LNCAP (cell line): ENCODE measurements at regions not wholly inside any gene's neighbourhood (a gene's known extent, or its start where the extent isn't known, plus 50 kb on each side); places are given as distances from the start of the nearest gene placed in this dataset.

Experiments
- TF ChIP-seq, protein P1 (sequence below): fragments of 450-650 bp; IDR thresholded peaks from 2 replicates; pipeline ENCODE4 v1.5.1; 2017; ENCODE audit warnings: mild to moderate bottlenecking

DNA sequence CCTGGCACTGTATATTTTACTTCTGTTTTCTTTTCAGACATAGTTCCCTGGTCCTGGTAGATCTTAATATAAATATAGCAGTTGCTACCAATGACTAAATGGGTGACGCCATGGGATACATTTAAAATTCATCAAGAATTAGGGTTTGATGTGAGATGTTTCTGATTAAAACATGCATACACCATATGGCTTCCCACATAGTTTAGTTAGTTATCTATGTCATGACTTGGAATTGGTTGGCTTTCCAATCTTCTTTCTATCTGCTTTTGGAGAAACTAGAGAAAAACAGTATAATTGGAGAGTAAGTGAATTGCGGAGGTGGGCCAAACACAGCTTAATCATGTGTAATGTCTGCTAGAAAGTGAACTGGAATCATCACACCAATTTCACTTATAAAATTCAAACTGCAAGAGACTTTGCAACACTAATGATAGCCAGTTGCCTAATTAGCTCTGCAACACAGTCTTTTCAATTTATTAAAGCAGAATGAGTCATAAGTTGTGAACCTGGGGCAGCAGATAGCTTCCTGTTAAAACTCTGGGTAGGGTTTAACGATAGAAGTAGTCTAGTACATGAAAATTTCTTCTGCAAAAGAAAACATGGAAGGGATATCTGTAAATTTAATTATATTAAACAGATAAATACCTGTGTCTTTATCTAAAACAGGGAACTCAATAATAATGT is 295.2 kb downstream of the SLC16A7 start:
- TF ChIP-seq, protein P1, sequence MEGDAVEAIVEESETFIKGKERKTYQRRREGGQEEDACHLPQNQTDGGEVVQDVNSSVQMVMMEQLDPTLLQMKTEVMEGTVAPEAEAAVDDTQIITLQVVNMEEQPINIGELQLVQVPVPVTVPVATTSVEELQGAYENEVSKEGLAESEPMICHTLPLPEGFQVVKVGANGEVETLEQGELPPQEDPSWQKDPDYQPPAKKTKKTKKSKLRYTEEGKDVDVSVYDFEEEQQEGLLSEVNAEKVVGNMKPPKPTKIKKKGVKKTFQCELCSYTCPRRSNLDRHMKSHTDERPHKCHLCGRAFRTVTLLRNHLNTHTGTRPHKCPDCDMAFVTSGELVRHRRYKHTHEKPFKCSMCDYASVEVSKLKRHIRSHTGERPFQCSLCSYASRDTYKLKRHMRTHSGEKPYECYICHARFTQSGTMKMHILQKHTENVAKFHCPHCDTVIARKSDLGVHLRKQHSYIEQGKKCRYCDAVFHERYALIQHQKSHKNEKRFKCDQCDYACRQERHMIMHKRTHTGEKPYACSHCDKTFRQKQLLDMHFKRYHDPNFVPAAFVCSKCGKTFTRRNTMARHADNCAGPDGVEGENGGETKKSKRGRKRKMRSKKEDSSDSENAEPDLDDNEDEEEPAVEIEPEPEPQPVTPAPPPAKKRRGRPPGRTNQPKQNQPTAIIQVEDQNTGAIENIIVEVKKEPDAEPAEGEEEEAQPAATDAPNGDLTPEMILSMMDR: no peak

DNA sequence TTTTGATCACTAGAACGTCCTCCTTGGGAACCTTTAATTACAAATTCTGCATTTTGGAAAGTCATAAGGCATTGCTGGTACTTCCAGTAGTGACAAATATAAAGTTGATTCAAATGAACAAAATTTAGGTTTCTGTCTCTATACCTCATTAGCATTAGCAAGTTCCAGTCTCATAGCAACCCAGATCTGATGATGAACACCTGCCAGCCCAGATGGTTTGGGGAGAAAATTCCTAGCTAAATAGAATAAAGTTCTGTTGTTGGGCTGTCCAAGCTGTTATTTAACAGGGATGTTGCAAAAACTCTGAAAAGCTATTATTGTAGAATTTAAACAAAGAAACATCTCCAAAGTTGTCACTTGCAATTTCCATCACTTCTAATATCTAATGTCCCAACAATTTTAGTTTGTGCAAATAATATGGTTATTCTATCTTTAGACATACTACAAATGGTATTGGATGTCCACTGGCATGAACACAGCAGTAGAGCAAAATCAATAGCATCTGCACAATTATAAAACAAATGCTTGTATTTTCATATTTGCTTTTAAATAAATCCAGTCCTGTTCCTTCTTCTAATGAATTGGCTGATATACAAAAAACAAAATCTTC is 299.4 kb downstream of the SLC16A7 start:
- TF ChIP-seq, protein P1: no peak

DNA sequence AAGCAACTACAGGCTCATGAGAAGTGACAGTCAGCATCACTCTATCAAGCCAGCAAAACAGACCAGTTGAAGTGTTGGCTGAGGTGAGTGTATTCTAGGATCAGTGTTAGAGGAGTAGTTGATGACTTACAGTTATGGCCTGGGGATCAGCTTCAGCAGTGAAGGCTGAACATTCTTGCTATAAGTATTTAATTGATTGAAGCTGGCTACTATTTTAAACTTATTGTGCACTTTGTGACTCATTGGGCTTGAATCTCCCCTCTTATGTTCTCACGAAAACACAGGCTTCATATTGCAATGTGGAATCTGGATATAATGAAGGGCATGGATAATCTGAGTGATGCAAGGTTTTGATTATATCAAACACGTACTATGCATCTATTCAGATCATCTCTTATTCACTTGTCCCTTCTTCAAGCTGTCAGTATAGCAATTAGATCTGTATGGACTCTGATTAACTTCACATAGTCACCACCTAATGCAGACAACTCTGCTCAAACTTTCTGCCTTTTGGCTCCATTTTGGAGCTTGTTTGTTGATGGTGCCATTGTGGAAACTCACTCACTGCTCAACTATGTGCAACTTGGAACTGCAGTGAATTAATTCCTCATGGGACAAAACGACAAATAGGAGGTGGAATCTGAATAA is 309.2 kb downstream of the SLC16A7 start:
- TF ChIP-seq, protein P1: no peak

DNA sequence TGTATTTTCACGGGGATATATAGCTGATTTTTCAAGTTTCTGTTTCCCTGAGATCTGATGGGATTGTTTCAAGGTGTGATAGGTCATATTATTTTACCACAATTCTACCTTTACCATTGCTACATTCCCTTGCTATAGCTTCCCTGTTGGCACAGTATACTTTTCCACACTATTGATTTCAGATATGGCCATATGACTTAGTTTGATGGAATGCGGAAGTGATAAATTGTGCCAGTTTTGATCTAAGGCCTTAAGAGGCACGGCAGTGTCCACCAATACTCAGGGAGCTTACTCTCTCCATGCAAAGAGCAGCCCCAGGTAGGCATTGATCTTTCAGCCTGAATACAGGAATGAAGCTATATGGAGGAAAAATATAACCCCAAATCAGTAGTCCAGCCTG is 315.7 kb downstream of the SLC16A7 start:
- TF ChIP-seq, protein P1: no peak

DNA sequence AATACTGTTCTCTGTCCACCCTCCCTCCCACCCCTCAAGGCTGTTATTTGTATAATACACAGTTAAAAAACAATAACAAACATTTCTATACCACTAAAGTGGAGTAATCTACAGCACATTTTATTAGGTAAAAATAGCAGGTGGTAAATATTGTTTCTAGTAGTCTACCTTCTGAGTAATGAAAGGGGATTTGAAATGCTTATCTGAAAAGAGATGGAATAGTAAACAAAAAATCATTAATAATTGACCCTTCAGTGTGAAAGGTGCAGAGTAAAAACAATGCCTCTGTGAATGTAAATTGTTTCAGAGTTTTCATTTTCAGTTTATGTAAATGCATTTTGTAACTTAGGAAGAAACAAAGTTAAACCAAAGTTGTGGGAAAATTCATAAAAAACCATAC is 321.2 kb downstream of the SLC16A7 start:
- TF ChIP-seq, protein P1: no peak

DNA sequence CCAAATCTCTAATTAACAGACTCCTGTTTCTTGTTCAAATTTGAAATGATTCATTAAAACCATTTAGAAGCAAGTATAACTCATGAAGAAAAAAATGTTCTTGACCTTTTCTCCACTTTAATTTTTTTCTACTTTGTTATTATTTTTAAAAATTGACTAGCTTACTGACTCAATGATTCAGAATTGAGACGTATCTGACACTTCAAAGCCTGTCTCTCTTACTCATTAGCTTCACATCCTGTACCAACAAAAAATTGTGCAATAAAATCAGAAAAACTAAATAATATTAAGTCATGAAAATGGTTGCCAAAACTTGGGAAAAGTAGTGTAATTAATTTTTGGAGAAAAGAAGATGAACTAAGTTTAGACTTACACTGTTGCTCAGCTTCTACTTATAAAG is 331.2 kb downstream of the SLC16A7 start:
- TF ChIP-seq, protein P1: no peak

DNA sequence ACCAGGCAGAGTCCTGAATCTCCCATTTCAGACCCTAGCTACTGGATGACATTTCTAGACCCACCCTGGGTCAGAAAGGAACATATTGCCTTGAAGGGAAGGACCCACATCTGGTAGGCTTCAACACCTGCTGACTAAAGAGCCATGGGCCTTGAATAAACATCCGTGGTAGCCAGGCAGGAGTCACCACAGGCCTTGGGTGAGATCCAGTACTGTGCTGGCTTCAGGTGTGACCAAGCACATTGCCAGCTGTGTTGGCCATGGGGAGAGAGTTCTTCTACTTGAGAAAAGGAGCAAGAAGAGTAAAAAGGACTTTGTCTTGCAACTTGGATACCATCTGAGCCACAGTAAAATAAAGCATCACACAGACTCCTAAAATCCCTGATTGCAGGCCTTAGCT is 332.6 kb downstream of the SLC16A7 start:
- TF ChIP-seq, protein P1: no peak
